Heart left ventricle (tissue), 16 donors: ENCODE measurements at regions not wholly inside any gene's neighbourhood (a gene's known extent, or its start where the extent isn't known, plus 50 kb on each side); places are given as distances from the start of the nearest gene placed in this dataset.

Source experiments
- ATAC-seq, 4 donors: fragments of 200-7000 bp; cut with Tn5 transposase; one replicate each; pipeline ENCODE4 v1.9.1; 2020 to 2022; ENCODE audit warnings: moderate library complexity in 4 of 4, mild to moderate bottlenecking in 3 of 4, moderate number of reproducible peaks in 1 of 4
- DNase-seq, 5 donors: peaks; one replicate each; pipeline ENCODE4 v3.0.0-alpha.2; 2020
- H3K27ac ChIP-seq, 12 donors: fragments of 200-600 bp; sonication (generic) in 4 of 12; one replicate each; pipeline versions ENCODE4 v1.5.0 to v1.8.0; 2016 to 2022; ENCODE audit warnings: mild to moderate bottlenecking in 2 of 12
- H3K27me3 ChIP-seq, 9 donors: fragments of 200-600 bp; sonication (generic) in 2 of 9; one replicate each; pipeline versions ENCODE4 v1.5.1 to v1.8.0; 2016 to 2022; ENCODE audit warnings: mild to moderate bottlenecking in 3 of 9
- H3K36me3 ChIP-seq, 9 donors: fragments of 200-600 bp; sonication (generic) in 2 of 9; one replicate each; pipeline versions ENCODE4 v1.5.0 to v1.8.0; 2018 to 2022; ENCODE audit warnings: mild to moderate bottlenecking in 2 of 9
- H3K4me1 ChIP-seq, 12 donors: fragments of 200-600 bp; sonication (generic) in 4 of 12; one replicate each; pipeline versions ENCODE4 v1.5.0 to v1.8.0; 2016 to 2022; ENCODE audit warnings: mild to moderate bottlenecking in 3 of 12
- H3K4me3 ChIP-seq, 12 donors: fragments of 200-600 bp; sonication (generic) in 4 of 12; one replicate each; pipeline versions ENCODE4 v1.5.0 to v1.8.0; 2017 to 2022; ENCODE audit warnings: mild to moderate bottlenecking in 9 of 12, moderate library complexity in 4 of 12
- H3K9me3 ChIP-seq, 12 donors: fragments of 200-600 bp; sonication (generic) in 4 of 12; one replicate each; pipeline versions ENCODE4 v1.5.0 to v1.8.0; 2016 to 2022; ENCODE audit warnings: mild to moderate bottlenecking in 1 of 12
- CTCF ChIP-seq, 12 donors: fragments of 200-600 bp; sonication (generic) in 4 of 12; IDR thresholded peaks; one replicate each; pipeline versions ENCODE4 v1.5.0 to v1.8.0; 2018 to 2022; ENCODE audit warnings: antibody characterized with exemption in 12 of 12, mild to moderate bottlenecking in 5 of 12
- POLR2A ChIP-seq, 2 donors: fragments of 450-650 bp; IDR thresholded peaks; one replicate each; pipeline ENCODE4 v1.6.1; 2017; ENCODE audit warnings: antibody characterized with exemption in 2 of 2, mild to moderate bottlenecking in 2 of 2, moderate library complexity in 2 of 2
- WGBS, 4 donors: extraction: QIAGEN DNeasy Blood & Tissue Kit in 2 of 4; methylation state at CpG; one replicate each; pipeline versions ENCODE4 v1.1.5 to v1.1.7; 2013 to 2018; 5-methylcytosine and 5-hydroxymethylcytosine counted together
- intact Hi-C, 10 donors: fragments of 100-400 bp; cut with DNase I; formaldehyde crosslinking; loops; one replicate each; pipeline versions ENCODE4 v1.11.1 to v1.14.2; 2022
- donor health status: ischemic (EF 13 %, LVEDD 7.1; RV severe dilation, severe dysfunction).
- donor health status: healthy with polysubstance abuse.
- donor health status: DM: no; HTN: yes; CAD: no.
- donor health status: DM: no; HTN: no; CAD: no.
- donor health status: ischemic (EF 25% LVEDD 6.9; RV normal size, moderate dysfunction).
- donor health status: ischemic (EF 25% LVEDD 5.7; RV mildly dilated, moderate dysfunction).
- donor health status: healthy.
- donor health status: DM: yes; HTN: yes; CAD: no.
- donor health status: ischemic (EF 35%, LVEDD 5.7; RV mildly dilated, moderate dysfunction).
- donor health status: nonischemic (EF 11% LVEDD 7.7; RV severe dilation, severe dysfunction).
- donor health status: DM: yes; HTN: yes; CAD: no.
- donor health status: PGD.
- donor health status: ischemic (EF 29% LVEDD 5.4; RV normal size, mild dysfunction).
- donor health status: nonischemic (EF 23%, LVEDD 6.1; RV moderate dilation, normal function).

GRCh38 chr2:145925591-145925990 lies 1405.7 kb upstream of the ZEB2 start:
- Histone ChIP-seq H3K27me3 (no peaks in the 10 kb centered on the region), H3K36me3 (no peaks in the 10 kb centered on the region), H3K9me3 (no peaks in the 10 kb centered on the region), H3K4me1 (no peaks in the 10 kb centered on the region), H3K27ac (no peak overlapping the region), H3K4me3 (no peak overlapping the region)
- TF ChIP-seq CTCF (IDR thresholded peaks at IDR 0.05) (no peak), POLR2A (IDR thresholded peaks at IDR 0.05) (no peak)
- WGBS, 4 donors = 60 to 72% (median 66%) methylated on average over 4 of the region's 4 CpGs
- DNase-seq (no peak), ATAC-seq (no peak)
- intact Hi-C loops = no loop called here

- DNase-seq (no peak), ATAC-seq (no peak)
- Histone ChIP-seq H3K4me3 (peak overlapping the region in 1 of 12 donors; percentile 1), H3K27ac (no peak overlapping the region), H3K9me3 (no peaks in the 10 kb centered on the region), H3K36me3 (no peaks in the 10 kb centered on the region), H3K27me3 (no peaks in the 10 kb centered on the region), H3K4me1 (no peaks in the 10 kb centered on the region)
- 66 to 76% (median 67%) methylated on average over 2 of the region's 2 CpGs for WGBS, 4 donors
- TF ChIP-seq CTCF (IDR thresholded peaks at IDR 0.05) (peak in 6 of 12 donors; percentile 10 to 40 (median 24)), POLR2A (IDR thresholded peaks at IDR 0.05) (no peak)
- intact Hi-C loops = no loop called here
Observed at GRCh38 chr2:145919477-145919876, 1399.6 kb upstream of the ZEB2 start.

- Histone ChIP-seq H3K4me3 (peak overlapping the region in 1 of 12 donors; percentile 1), H3K4me1 (no peaks in the 10 kb centered on the region), H3K27me3 (no peaks in the 10 kb centered on the region), H3K9me3 (no peaks in the 10 kb centered on the region), H3K36me3 (no peaks in the 10 kb centered on the region), H3K27ac (peak overlapping the region in 1 of 12 donors; percentile 18)
- intact Hi-C loops = no loop called here
- TF ChIP-seq POLR2A (IDR thresholded peaks at IDR 0.05) (no peak), CTCF (IDR thresholded peaks at IDR 0.05) (no peak)
- DNase-seq = no peak
- 30 to 59% (median 48%) methylated on average over 1 of the region's 1 CpG for WGBS, 4 donors
- no peak for ATAC-seq
Observed at GRCh38 chr2:145918951-145919350, 1399.0 kb upstream of the ZEB2 start.

- Histone ChIP-seq H3K4me3 (no peak overlapping the region), H3K9me3 (no peaks in the 10 kb centered on the region), H3K27ac (no peak overlapping the region), H3K27me3 (no peaks in the 10 kb centered on the region), H3K36me3 (no peaks in the 10 kb centered on the region), H3K4me1 (no peaks in the 10 kb centered on the region)
- 93 to 96% (median 94%) methylated on average over 5 of the region's 5 CpGs for WGBS, 4 donors
- no peak for TF ChIP-seq CTCF (IDR thresholded peaks at IDR 0.05)
- no peak for TF ChIP-seq POLR2A (IDR thresholded peaks at IDR 0.05)
- intact Hi-C loops = no loop called here
- no peak for DNase-seq
- ATAC-seq = no peak
Observed at GRCh38 chr2:145916799-145917198, 1396.9 kb upstream of the ZEB2 start.
